Adrenal gland (tissue), 5 donors: ENCODE measurements at regions not wholly inside any gene's neighbourhood (a gene's known extent, or its start where the extent isn't known, plus 50 kb on each side); places are given as distances from the start of the nearest gene placed in this dataset.

Source experiments
- POLR2A ChIP-seq, 2 donors: fragments of 450-650 bp; IDR thresholded peaks; one replicate each; pipeline ENCODE4 v1.6.1; 2017; ENCODE audit warnings: antibody characterized with exemption in 2 of 2, mild to moderate bottlenecking in 2 of 2, moderate library complexity in 1 of 2
- TF ChIP-seq, protein P1 (sequence below), 6 experiments: fragments of 450-650 bp in 4 of 6; fragments of 200-600 bp in 2 of 6; sonication (generic) in 1 of 6; IDR thresholded peaks; 1 replicate in 5 of 6; 2 replicates in 1 of 6; pipeline versions ENCODE4 v1.5.1 to v1.8.0; 2016 to 2021; ENCODE audit warnings: antibody characterized with exemption in 6 of 6, mild to moderate bottlenecking in 2 of 6, moderate library complexity in 1 of 6
- donor health status: DM: no; HTN: no; CAD: no.

DNA sequence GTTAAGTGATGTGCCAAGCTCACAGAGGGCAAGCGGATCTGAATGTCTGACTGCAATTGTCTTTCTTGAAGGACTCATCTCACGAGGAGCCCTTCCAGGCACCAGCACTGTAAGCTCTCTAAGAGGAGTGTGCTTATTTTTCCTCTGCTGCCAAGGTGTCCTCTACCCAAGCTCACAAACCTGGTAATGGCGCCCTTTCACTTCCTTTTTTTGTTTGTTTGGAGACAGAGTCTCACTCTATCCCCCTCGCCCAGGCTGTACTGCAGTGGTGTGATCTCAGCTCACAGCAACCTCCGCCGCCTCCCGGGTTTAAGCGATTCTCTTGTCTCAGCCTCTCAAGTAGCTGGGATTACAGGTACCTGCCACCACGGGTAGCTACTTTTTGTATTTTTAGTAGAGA, 233.8 kb downstream of the MAP2K4 start:
- TF ChIP-seq, protein P1, sequence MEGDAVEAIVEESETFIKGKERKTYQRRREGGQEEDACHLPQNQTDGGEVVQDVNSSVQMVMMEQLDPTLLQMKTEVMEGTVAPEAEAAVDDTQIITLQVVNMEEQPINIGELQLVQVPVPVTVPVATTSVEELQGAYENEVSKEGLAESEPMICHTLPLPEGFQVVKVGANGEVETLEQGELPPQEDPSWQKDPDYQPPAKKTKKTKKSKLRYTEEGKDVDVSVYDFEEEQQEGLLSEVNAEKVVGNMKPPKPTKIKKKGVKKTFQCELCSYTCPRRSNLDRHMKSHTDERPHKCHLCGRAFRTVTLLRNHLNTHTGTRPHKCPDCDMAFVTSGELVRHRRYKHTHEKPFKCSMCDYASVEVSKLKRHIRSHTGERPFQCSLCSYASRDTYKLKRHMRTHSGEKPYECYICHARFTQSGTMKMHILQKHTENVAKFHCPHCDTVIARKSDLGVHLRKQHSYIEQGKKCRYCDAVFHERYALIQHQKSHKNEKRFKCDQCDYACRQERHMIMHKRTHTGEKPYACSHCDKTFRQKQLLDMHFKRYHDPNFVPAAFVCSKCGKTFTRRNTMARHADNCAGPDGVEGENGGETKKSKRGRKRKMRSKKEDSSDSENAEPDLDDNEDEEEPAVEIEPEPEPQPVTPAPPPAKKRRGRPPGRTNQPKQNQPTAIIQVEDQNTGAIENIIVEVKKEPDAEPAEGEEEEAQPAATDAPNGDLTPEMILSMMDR (IDR thresholded peaks at IDR 0.05) = no peak
- no peak for TF ChIP-seq POLR2A (IDR thresholded peaks at IDR 0.05)
